ENCODE measurements at regions not wholly inside any gene's neighbourhood (a gene's known extent, or its start where the extent isn't known, plus 50 kb on each side); places are given as distances from the start of the nearest gene placed in this dataset.

DNA sequence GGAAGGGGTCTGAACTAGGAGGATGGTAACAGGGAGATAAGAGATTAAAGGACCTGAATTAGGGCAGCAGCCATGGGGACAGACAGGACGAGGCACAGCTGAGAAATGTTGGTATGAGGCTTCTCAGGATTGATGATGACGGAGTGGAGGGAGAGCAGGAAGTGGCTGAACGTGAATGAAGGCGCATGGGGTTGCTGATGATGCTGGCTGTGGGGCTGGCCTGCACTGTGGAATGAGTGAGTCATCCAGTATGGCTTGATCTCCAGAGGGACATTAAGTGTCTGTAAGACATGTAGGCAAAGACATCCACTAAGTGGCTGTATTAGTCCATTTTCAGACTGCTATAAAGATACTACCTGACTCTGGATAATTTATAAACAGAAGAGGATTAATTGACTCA lies 256.4 kb downstream of the ICE1 start:
- TF ChIP-seq POLR2A (IDR thresholded peaks at IDR 0.05; ENCODE audit: low read depth, low read length) (no peak), POLR2AphosphoS5 (IDR thresholded peaks at IDR 0.05; ENCODE audit: insufficient read depth, low read depth, low read length) (no peak), GATA2 (IDR thresholded peaks at IDR 0.05; ENCODE audit: insufficient read depth, insufficient read length, low read depth, low read length) (no peak), EZH2 (IDR thresholded peaks at IDR 0.05; ENCODE audit: borderline replicate concordance, low read depth, low read length, severe bottlenecking) (no peak), MYC (IDR thresholded peaks at IDR 0.05; ENCODE audit: low read depth, low read length) (no peak), JUN (IDR thresholded peaks at IDR 0.05; ENCODE audit: borderline replicate concordance, insufficient read depth, insufficient read length, low read depth) (no peak), FOS (IDR thresholded peaks at IDR 0.05; ENCODE audit: borderline replicate concordance, insufficient read depth, low read length) (no peak)
- TF ChIP-seq, protein P1, sequence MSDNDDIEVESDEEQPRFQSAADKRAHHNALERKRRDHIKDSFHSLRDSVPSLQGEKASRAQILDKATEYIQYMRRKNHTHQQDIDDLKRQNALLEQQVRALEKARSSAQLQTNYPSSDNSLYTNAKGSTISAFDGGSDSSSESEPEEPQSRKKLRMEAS (IDR thresholded peaks at IDR 0.05; ENCODE audit: insufficient read depth, insufficient read length): no peak
- TF ChIP-seq, protein P2, sequence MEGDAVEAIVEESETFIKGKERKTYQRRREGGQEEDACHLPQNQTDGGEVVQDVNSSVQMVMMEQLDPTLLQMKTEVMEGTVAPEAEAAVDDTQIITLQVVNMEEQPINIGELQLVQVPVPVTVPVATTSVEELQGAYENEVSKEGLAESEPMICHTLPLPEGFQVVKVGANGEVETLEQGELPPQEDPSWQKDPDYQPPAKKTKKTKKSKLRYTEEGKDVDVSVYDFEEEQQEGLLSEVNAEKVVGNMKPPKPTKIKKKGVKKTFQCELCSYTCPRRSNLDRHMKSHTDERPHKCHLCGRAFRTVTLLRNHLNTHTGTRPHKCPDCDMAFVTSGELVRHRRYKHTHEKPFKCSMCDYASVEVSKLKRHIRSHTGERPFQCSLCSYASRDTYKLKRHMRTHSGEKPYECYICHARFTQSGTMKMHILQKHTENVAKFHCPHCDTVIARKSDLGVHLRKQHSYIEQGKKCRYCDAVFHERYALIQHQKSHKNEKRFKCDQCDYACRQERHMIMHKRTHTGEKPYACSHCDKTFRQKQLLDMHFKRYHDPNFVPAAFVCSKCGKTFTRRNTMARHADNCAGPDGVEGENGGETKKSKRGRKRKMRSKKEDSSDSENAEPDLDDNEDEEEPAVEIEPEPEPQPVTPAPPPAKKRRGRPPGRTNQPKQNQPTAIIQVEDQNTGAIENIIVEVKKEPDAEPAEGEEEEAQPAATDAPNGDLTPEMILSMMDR (IDR thresholded peaks at IDR 0.05; ENCODE audit: extremely low read depth in 1 of 2, insufficient read depth in 1 of 2, low read depth in 1 of 2, low read length in 2 of 2): no peak
